Tibial nerve (tissue), 3 donors: ENCODE measurements at regions not wholly inside any gene's neighbourhood (a gene's known extent, or its start where the extent isn't known, plus 50 kb on each side); places are given as distances from the start of the nearest gene placed in this dataset.

Experiments
- CTCF ChIP-seq, 5 experiments: fragments of 200-600 bp in 3 of 5; fragments of 450-650 bp in 2 of 5; sonication (generic) in 3 of 5; IDR thresholded peaks; one replicate each; pipeline ENCODE4 v1.5.1; 2016 to 2019; ENCODE audit warnings: antibody characterized with exemption in 5 of 5, mild to moderate bottlenecking in 3 of 5, moderate library complexity in 2 of 5
- POLR2A ChIP-seq, 2 donors: fragments of 450-650 bp; IDR thresholded peaks; one replicate each; pipeline ENCODE4 v1.6.1; 2017; ENCODE audit warnings: antibody characterized with exemption in 2 of 2, mild to moderate bottlenecking in 2 of 2, moderate library complexity in 2 of 2

- TF ChIP-seq CTCF (IDR thresholded peaks at IDR 0.05) = no peak
- TF ChIP-seq POLR2A (IDR thresholded peaks at IDR 0.05) = no peak
Measured at GRCh38 chr2:163353551-163353950, 382.3 kb downstream of the FIGN start.
